ENCODE measurements at regions not wholly inside any gene's neighbourhood (a gene's known extent, or its start where the extent isn't known, plus 50 kb on each side); places are given as distances from the start of the nearest gene placed in this dataset.

DNA sequence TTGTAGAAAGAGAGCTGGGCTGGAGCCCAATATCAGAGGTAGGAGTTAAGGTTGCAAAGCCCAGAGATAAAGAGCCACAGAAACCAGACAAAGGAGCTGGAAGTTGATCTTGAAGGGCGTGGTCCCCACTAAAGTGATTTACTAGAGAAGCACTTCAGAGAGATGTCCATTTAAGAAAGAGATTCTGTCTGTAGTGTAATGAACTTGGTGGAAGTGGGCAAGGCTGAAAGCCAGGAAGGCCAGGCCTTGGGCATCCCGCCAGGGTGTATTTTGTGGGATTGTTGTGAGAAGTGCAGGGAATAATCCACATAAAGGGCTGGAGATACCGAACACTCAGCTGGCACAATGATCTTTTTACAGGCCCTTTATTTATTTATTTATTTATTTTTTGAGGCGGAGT is 1398.8 kb downstream of the TBC1D22A start:
- Mint-ChIP-seq H3K4me3 (no peak overlapping the region), H3K4me1 (no peaks in the 10 kb centered on the region), H3K9me3 (no peaks in the 10 kb centered on the region), H3K27ac (no peak overlapping the region), H3K27me3 (peaks cover 0 to 10% of the 10 kb centered on the region in 2 donors), H3K36me3 (no peaks in the 10 kb centered on the region)
- ChIA-PET POLR2A (no interaction called here), CTCF (no interaction called here)
- no peak overlapping the region for H3K27ac ChIP-seq (ENCODE audit: low read length)
- H3K36me3 ChIP-seq (ENCODE audit: control insufficient read depth in 2 of 2, extremely low read depth in 1 of 2, insufficient read depth in 1 of 2, low read length in 1 of 2) = no peaks in the 10 kb centered on the region
- ATAC-seq (replicated peaks in 1 of 4) (no peak), DNase-seq (no peak)
- no peaks in the 10 kb centered on the region for H3K9me3 ChIP-seq
- H3K4me3 ChIP-seq (ENCODE audit: control insufficient read depth in 1 of 2, extremely low read depth in 1 of 2, low read length in 1 of 2) = no peak overlapping the region
- H3K27me3 ChIP-seq (replicated peaks in 1 of 2; ENCODE audit: control insufficient read depth in 2 of 2, extremely low read depth in 1 of 2, insufficient read depth in 2 of 2, low read length in 1 of 2) = peaks cover 0 to 3% of the 10 kb centered on the region in 2 experiments
- 77% methylated on average over 2 of the region's 4 CpGs for WGBS (ENCODE audit: insufficient coverage)
- no peaks in the 10 kb centered on the region for H3K4me1 ChIP-seq (ENCODE audit: control insufficient read depth in 1 of 2, extremely low read depth in 1 of 2, insufficient read depth in 2 of 2, low read length in 2 of 2)

DNA sequence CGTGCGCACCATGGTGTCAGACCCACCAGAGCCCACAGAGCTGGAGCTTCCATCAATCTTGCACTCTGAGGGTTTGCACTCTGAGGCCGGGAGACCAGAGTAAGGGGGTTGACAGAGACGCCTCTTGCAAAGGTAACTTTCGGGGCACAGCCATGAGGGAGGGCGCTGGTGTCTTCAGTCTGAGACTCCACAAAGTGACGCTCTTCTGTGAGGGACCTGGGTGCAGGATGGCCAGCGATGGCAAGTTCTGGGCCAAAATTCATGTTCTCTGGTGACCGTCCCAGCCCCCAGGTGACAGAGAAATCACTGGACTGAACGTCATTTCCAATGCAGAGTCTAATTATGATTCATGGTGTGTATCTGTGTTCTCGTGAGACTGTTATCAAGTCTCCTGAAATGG is 1395.2 kb downstream of the TBC1D22A start:
- Histone ChIP-seq H3K27ac (ENCODE audit: low read length) (no peak overlapping the region), H3K36me3 (ENCODE audit: control insufficient read depth in 2 of 2, extremely low read depth in 1 of 2, insufficient read depth in 1 of 2, low read length in 1 of 2) (no peaks in the 10 kb centered on the region), H3K27me3 (replicated peaks in 1 of 2; ENCODE audit: control insufficient read depth in 2 of 2, extremely low read depth in 1 of 2, insufficient read depth in 2 of 2, low read length in 1 of 2) (peaks cover 0 to 13% of the 10 kb centered on the region in 2 experiments), H3K4me1 (ENCODE audit: control insufficient read depth in 1 of 2, extremely low read depth in 1 of 2, insufficient read depth in 2 of 2, low read length in 2 of 2) (no peaks in the 10 kb centered on the region), H3K9me3 (no peaks in the 10 kb centered on the region), H3K4me3 (ENCODE audit: control insufficient read depth in 1 of 2, extremely low read depth in 1 of 2, low read length in 1 of 2) (no peak overlapping the region)
- no peaks in the 10 kb centered on the region for H3K9me3 Mint-ChIP-seq
- no peak overlapping the region for H3K4me3 Mint-ChIP-seq
- DNase-seq = no peak
- no peak overlapping the region for H3K27ac Mint-ChIP-seq
- no peaks in the 10 kb centered on the region for H3K27me3 Mint-ChIP-seq
- ChIA-PET CTCF (no interaction called here), POLR2A (no interaction called here)
- no peak for ATAC-seq (replicated peaks in 1 of 4)
- H3K36me3 Mint-ChIP-seq = no peaks in the 10 kb centered on the region
- H3K4me1 Mint-ChIP-seq = no peaks in the 10 kb centered on the region
- 93% methylated on average over 9 of the region's 11 CpGs for WGBS (ENCODE audit: insufficient coverage)

DNA sequence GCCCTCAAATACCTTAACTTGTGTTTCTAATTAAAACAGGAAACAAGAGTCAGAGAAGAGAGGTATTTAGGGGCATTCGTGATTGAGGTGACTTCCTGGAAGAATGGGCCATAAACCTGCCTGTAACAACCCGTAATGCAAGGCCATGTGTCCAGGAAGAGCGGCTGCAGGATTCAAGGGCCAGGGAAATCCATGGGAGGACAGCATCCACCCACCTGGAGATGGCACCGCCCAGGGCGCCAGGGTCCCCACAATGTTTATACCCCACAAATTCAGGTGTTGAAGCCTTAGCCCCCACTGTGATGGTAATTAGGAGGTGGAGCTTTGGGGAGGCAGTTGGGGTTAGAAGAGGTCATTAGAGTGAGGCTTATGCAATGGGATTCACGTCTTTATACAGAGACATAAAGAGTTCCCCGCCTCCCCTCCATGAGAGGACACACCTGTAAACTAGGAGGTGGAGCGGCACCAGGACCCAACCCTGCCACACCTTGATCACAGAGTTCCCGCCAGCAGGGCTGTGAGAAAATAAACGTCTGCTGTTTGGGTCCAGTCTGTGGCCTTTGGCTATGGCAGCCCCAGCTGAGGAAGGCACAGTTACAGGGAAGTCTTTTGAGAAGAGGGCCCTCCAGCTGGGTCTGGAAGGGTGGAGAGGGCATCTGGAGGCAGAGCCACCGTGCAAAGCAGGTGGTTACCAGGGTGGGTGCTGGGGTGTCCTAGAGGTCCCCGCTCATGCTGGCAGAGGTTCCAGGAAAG is 1394.3 kb downstream of the TBC1D22A start:
- Histone ChIP-seq H3K27ac (ENCODE audit: low read length) (no peak overlapping the region), H3K4me1 (ENCODE audit: control insufficient read depth in 1 of 2, extremely low read depth in 1 of 2, insufficient read depth in 2 of 2, low read length in 2 of 2) (no peaks in the 10 kb centered on the region), H3K9me3 (no peaks in the 10 kb centered on the region), H3K36me3 (ENCODE audit: control insufficient read depth in 2 of 2, extremely low read depth in 1 of 2, insufficient read depth in 1 of 2, low read length in 1 of 2) (no peaks in the 10 kb centered on the region), H3K27me3 (replicated peaks in 1 of 2; ENCODE audit: control insufficient read depth in 2 of 2, extremely low read depth in 1 of 2, insufficient read depth in 2 of 2, low read length in 1 of 2) (peaks cover 0 to 20% of the 10 kb centered on the region in 2 experiments), H3K4me3 (ENCODE audit: control insufficient read depth in 1 of 2, extremely low read depth in 1 of 2, low read length in 1 of 2) (no peak overlapping the region)
- H3K27me3 Mint-ChIP-seq = no peaks in the 10 kb centered on the region
- ATAC-seq (replicated peaks in 1 of 4) = no peak
- no peaks in the 10 kb centered on the region for H3K9me3 Mint-ChIP-seq
- no peak overlapping the region for H3K27ac Mint-ChIP-seq
- 79% methylated on average over 7 of the region's 12 CpGs for WGBS (ENCODE audit: insufficient coverage)
- no peaks in the 10 kb centered on the region for H3K36me3 Mint-ChIP-seq
- CTCF ChIA-PET = no interaction called here
- no peak for DNase-seq
- peaks cover 0 to 3% (median 0%) of the 10 kb centered on the region in 3 donors for H3K4me1 Mint-ChIP-seq
- POLR2A ChIA-PET = no interaction called here
- H3K4me3 Mint-ChIP-seq = no peak overlapping the region

DNA sequence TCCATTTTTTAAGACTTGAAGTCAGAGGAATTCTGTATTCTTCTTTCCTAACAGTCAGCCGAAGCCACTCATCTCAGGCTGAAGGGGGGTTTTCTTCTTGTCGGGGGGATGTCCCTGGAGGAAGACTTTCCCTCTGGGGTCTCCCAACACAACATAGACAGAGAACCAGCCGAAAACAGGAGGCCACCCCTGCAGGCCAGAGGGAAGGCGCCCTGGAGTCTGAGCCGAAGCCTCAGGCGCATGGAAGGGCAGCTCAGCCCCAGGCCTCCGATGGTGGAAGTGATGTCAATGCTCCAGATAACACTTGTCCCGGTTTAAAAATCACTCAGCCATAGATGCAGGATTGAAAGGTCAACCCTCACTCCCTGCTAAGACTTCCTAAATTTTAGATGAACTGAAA is 1393.0 kb downstream of the TBC1D22A start:
- H3K36me3 ChIP-seq (ENCODE audit: control insufficient read depth in 2 of 2, extremely low read depth in 1 of 2, insufficient read depth in 1 of 2, low read length in 1 of 2) = no peaks in the 10 kb centered on the region
- no peak overlapping the region for H3K4me3 Mint-ChIP-seq
- DNase-seq (no peak), ATAC-seq (replicated peaks in 1 of 4) (no peak)
- H3K27me3 Mint-ChIP-seq = no peaks in the 10 kb centered on the region
- H3K27ac ChIP-seq (ENCODE audit: low read length) = no peak overlapping the region
- H3K27ac Mint-ChIP-seq = no peak overlapping the region
- no peak overlapping the region for H3K4me3 ChIP-seq (ENCODE audit: control insufficient read depth in 1 of 2, extremely low read depth in 1 of 2, low read length in 1 of 2)
- peaks cover 0 to 17% of the 10 kb centered on the region in 2 experiments for H3K27me3 ChIP-seq (replicated peaks in 1 of 2; ENCODE audit: control insufficient read depth in 2 of 2, extremely low read depth in 1 of 2, insufficient read depth in 2 of 2, low read length in 1 of 2)
- no peaks in the 10 kb centered on the region for H3K4me1 ChIP-seq (ENCODE audit: control insufficient read depth in 1 of 2, extremely low read depth in 1 of 2, insufficient read depth in 2 of 2, low read length in 2 of 2)
- ChIA-PET CTCF (no interaction called here), POLR2A (no interaction called here)
- no peaks in the 10 kb centered on the region for H3K36me3 Mint-ChIP-seq
- H3K9me3 Mint-ChIP-seq = no peaks in the 10 kb centered on the region
- no peaks in the 10 kb centered on the region for H3K9me3 ChIP-seq
- whole genome bisulfite sequencing (ENCODE audit: insufficient coverage) = 85% methylated on average over 4 of the region's 8 CpGs
- peaks cover 0 to 3% (median 0%) of the 10 kb centered on the region in 3 donors for H3K4me1 Mint-ChIP-seq

DNA sequence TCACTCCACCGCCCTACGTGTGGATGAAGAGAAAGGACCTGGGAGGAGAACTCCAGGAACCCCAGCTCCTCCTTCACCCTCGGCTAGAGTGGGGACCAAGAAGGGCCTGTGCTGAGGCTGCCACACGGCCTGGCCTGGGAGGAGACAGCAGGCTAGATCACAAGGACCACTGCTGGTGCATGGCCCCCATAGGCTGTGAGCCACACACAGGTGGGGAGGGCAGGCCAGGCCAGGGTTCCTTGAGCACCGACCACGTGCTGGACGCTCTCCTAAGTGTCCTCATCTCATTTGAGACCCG is 1392.4 kb downstream of the TBC1D22A start:
- Histone ChIP-seq H3K36me3 (ENCODE audit: control insufficient read depth in 2 of 2, extremely low read depth in 1 of 2, insufficient read depth in 1 of 2, low read length in 1 of 2) (no peaks in the 10 kb centered on the region), H3K9me3 (no peaks in the 10 kb centered on the region), H3K4me3 (ENCODE audit: control insufficient read depth in 1 of 2, extremely low read depth in 1 of 2, low read length in 1 of 2) (no peak overlapping the region), H3K27me3 (replicated peaks in 1 of 2; ENCODE audit: control insufficient read depth in 2 of 2, extremely low read depth in 1 of 2, insufficient read depth in 2 of 2, low read length in 1 of 2) (peaks cover 0 to 20% of the 10 kb centered on the region in 2 experiments), H3K4me1 (ENCODE audit: control insufficient read depth in 1 of 2, extremely low read depth in 1 of 2, insufficient read depth in 2 of 2, low read length in 2 of 2) (no peaks in the 10 kb centered on the region), H3K27ac (ENCODE audit: low read length) (no peak overlapping the region)
- no peak for ATAC-seq (replicated peaks in 1 of 4)
- no peaks in the 10 kb centered on the region for H3K27me3 Mint-ChIP-seq
- POLR2A ChIA-PET = no interaction called here
- H3K4me1 Mint-ChIP-seq = peaks cover 0 to 3% (median 0%) of the 10 kb centered on the region in 3 donors
- no peaks in the 10 kb centered on the region for H3K9me3 Mint-ChIP-seq
- H3K4me3 Mint-ChIP-seq = no peak overlapping the region
- 80% methylated on average over 6 of the region's 8 CpGs for WGBS (ENCODE audit: insufficient coverage)
- CTCF ChIA-PET = no interaction called here
- H3K36me3 Mint-ChIP-seq = no peaks in the 10 kb centered on the region
- no peak for DNase-seq
- H3K27ac Mint-ChIP-seq = no peak overlapping the region

DNA sequence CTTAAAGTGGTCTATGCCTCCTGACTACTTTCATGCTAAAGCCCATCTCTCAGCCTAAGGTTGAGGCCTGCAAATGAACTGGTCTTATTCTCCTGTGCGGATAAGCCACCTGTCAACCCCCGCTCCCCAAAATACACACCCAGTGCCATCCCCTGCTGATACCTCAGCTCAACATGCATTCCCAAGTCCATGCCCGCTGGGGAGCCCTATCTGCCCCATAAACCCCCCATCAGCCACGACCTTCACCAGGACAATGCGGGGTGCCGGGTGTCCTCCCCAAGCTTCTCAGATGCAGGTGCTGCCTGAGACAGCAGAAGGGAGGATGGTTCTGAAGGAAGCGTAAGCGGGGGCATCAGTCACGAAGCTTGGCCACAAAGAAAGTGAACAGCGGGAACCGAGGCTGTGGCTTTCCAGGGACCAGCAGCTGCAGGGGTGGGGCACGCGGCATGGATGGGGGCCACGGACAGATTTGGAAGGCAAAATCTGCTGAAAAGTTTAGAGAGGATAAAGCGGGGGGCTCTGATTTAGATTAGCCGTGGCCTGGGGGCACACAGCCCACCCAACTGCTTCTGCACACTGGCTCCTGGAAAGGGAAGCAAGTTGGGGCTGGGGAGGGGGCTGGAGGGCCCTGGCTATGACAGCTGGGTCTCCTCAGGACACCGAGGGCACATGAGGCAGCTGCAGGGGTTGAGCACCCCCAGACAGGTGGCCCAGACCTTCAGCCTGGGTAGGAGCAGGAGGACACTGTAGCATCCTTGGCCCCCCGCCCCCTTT is 1391.9 kb downstream of the TBC1D22A start:
- Histone ChIP-seq H3K27me3 (replicated peaks in 1 of 2; ENCODE audit: control insufficient read depth in 2 of 2, extremely low read depth in 1 of 2, insufficient read depth in 2 of 2, low read length in 1 of 2) (peaks cover 0 to 20% of the 10 kb centered on the region in 2 experiments), H3K36me3 (ENCODE audit: control insufficient read depth in 2 of 2, extremely low read depth in 1 of 2, insufficient read depth in 1 of 2, low read length in 1 of 2) (no peaks in the 10 kb centered on the region), H3K27ac (ENCODE audit: low read length) (no peak overlapping the region), H3K9me3 (no peaks in the 10 kb centered on the region), H3K4me3 (ENCODE audit: control insufficient read depth in 1 of 2, extremely low read depth in 1 of 2, low read length in 1 of 2) (no peak overlapping the region), H3K4me1 (ENCODE audit: control insufficient read depth in 1 of 2, extremely low read depth in 1 of 2, insufficient read depth in 2 of 2, low read length in 2 of 2) (no peaks in the 10 kb centered on the region)
- Mint-ChIP-seq H3K36me3 (no peaks in the 10 kb centered on the region), H3K27me3 (no peaks in the 10 kb centered on the region), H3K4me3 (no peak overlapping the region), H3K27ac (no peak overlapping the region), H3K9me3 (no peaks in the 10 kb centered on the region), H3K4me1 (peaks cover 0 to 3% (median 0%) of the 10 kb centered on the region in 3 donors)
- ChIA-PET CTCF (no interaction called here), POLR2A (no interaction called here)
- DNase-seq (no peak), ATAC-seq (replicated peaks in 1 of 4) (no peak)
- WGBS (ENCODE audit: insufficient coverage) = 44% methylated on average over 13 of the region's 18 CpGs

Measured in T-cell (primary cell).